Esophagus muscularis mucosa (tissue), 4 donors: ENCODE measurements at regions not wholly inside any gene's neighbourhood (a gene's known extent, or its start where the extent isn't known, plus 50 kb on each side); places are given as distances from the start of the nearest gene placed in this dataset.
"Not testable (repeated sequence)": the region's sequence is repeated elsewhere in the genome, so short reads cannot be mapped to it uniquely, and the experiment has no call there.

ENCODE experiments used
- DNase-seq: peaks from one replicate; pipeline ENCODE4 v3.0.0-alpha.2; 2017; ENCODE audit errors: extremely low spot score
- H3K27ac ChIP-seq, 4 donors: fragments of 200-600 bp; sonication (generic); replicated peaks in 1 of 4; 1 replicate in 3 of 4; 2 replicates in 1 of 4; pipeline ENCODE4 v1.5.1; 2016 to 2019; ENCODE audit warnings: mild to moderate bottlenecking in 1 of 4
- H3K27me3 ChIP-seq, 4 donors: fragments of 200-600 bp; sonication (generic); one replicate each; pipeline versions ENCODE4 v1.5.1 to v1.6.0; 2016 to 2019
- H3K36me3 ChIP-seq, 4 donors: fragments of 200-600 bp; sonication (generic); one replicate each; pipeline ENCODE4 v1.5.1; 2016 to 2019
- H3K4me1 ChIP-seq, 4 donors: fragments of 200-600 bp; sonication (generic); one replicate each; pipeline ENCODE4 v1.5.1; 2016 to 2019
- H3K4me3 ChIP-seq, 4 donors: fragments of 200-600 bp; sonication (generic); 1 replicate in 2 of 4; 2 replicates in 2 of 4; pipeline ENCODE4 v1.5.1; 2016 to 2019; ENCODE audit warnings: mild to moderate bottlenecking in 4 of 4, moderate library complexity in 1 of 4
- H3K9me3 ChIP-seq, 4 donors: fragments of 200-600 bp; sonication (generic); 1 replicate in 3 of 4; 2 replicates in 1 of 4; pipeline ENCODE4 v1.5.1; 2016 to 2019
- EP300 ChIP-seq: sonication (generic); formaldehyde crosslinking; IDR thresholded peaks from one replicate; pipeline ENCODE4 v1.6.1; 2017; ENCODE audit warnings: antibody characterized with exemption
- POLR2A ChIP-seq: fragments of 450-650 bp; IDR thresholded peaks from one replicate; pipeline ENCODE4 v1.6.1; 2017; ENCODE audit warnings: antibody characterized with exemption, moderate library complexity, mild to moderate bottlenecking, low read depth
- POLR2AphosphoS5 ChIP-seq, 2 donors: sonication (generic); formaldehyde crosslinking; IDR thresholded peaks; one replicate each; pipeline ENCODE4 v1.6.1; 2017; ENCODE audit warnings: antibody characterized with exemption in 2 of 2
- WGBS: methylation state at CpG from one replicate; pipeline ENCODE4 v1.1.5; 2018; 5-methylcytosine and 5-hydroxymethylcytosine counted together
- intact Hi-C: fragments of 100-400 bp; cut with DNase I; formaldehyde crosslinking; loops from one replicate; pipeline ENCODE4 v1.15.1; 2023
- TF ChIP-seq, protein P1 (sequence below), 3 experiments: fragments of 200-600 bp in 2 of 3; fragments of 450-650 bp in 1 of 3; sonication (generic) in 2 of 3; IDR thresholded peaks; one replicate each; pipeline ENCODE4 v1.5.1; 2017 to 2019; ENCODE audit warnings: antibody characterized with exemption in 3 of 3, mild to moderate bottlenecking in 2 of 3, moderate library complexity in 1 of 3

DNA sequence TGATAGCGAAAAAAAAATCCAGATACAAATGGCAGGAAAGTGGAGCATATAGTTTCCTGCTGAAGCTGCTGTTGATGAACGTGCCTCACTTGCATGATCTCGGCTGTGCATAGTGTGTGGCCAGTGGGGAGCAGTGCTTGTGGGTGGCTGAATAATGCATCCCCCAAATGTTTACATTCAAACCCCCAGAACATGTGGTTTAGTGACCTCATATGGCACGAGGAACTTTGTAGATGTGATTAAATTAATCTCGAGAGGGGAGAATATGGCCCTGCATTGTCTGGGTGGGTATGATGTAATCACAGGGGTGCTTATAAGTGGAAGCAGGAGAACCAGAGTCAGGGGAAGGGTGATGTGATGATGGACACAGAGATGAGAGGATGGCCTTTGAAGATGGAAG is 425.0 kb downstream of the TMEM121 start:
- H3K4me1 ChIP-seq, result no peaks in the 10 kb centered on the region
- 63% methylated on average over 5 of the region's 5 CpGs for WGBS
- intact Hi-C loops, result no loop called here
- TF ChIP-seq EP300 (no peak), POLR2A (no peak), POLR2AphosphoS5 (IDR thresholded peaks at IDR 0.05) (no peak)
- TF ChIP-seq, protein P1, sequence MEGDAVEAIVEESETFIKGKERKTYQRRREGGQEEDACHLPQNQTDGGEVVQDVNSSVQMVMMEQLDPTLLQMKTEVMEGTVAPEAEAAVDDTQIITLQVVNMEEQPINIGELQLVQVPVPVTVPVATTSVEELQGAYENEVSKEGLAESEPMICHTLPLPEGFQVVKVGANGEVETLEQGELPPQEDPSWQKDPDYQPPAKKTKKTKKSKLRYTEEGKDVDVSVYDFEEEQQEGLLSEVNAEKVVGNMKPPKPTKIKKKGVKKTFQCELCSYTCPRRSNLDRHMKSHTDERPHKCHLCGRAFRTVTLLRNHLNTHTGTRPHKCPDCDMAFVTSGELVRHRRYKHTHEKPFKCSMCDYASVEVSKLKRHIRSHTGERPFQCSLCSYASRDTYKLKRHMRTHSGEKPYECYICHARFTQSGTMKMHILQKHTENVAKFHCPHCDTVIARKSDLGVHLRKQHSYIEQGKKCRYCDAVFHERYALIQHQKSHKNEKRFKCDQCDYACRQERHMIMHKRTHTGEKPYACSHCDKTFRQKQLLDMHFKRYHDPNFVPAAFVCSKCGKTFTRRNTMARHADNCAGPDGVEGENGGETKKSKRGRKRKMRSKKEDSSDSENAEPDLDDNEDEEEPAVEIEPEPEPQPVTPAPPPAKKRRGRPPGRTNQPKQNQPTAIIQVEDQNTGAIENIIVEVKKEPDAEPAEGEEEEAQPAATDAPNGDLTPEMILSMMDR (IDR thresholded peaks at IDR 0.05), result no peak
- no peaks in the 10 kb centered on the region for H3K9me3 ChIP-seq
- no peak overlapping the region for H3K4me3 ChIP-seq
- DNase-seq, result peak; percentile 62
- H3K27me3 ChIP-seq, result peaks cover 0 to 10% (median 0%) of the 10 kb centered on the region in 4 donors
- H3K27ac ChIP-seq, result no peak overlapping the region
- no peaks in the 10 kb centered on the region for H3K36me3 ChIP-seq

DNA sequence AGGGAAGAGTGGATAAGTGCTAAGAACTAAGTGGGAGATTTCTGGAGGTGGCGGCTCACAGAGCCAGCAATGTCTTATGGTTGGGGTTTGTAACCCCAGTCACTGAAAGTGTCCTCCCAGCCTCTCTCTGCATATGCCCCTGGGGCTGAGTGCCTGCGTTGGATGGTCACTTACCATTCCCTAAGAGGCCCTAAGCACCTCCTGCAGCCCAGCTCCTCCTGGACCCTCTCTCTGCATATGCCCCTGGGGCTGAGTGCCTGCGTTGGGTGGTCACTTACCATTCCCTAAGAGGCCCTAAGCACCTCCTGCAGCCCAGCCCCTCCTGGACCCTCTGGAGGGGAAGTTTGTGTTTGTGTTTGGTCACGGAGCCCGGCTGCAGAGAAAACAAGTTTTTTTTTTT is 425.8 kb downstream of the TMEM121 start:
- TF ChIP-seq, protein P1 (IDR thresholded peaks at IDR 0.05), result no peak
- no peak for TF ChIP-seq POLR2AphosphoS5 (IDR thresholded peaks at IDR 0.05)
- no peak for TF ChIP-seq EP300
- no peak for TF ChIP-seq POLR2A
- H3K4me1 ChIP-seq, result no peaks in the 10 kb centered on the region

DNA sequence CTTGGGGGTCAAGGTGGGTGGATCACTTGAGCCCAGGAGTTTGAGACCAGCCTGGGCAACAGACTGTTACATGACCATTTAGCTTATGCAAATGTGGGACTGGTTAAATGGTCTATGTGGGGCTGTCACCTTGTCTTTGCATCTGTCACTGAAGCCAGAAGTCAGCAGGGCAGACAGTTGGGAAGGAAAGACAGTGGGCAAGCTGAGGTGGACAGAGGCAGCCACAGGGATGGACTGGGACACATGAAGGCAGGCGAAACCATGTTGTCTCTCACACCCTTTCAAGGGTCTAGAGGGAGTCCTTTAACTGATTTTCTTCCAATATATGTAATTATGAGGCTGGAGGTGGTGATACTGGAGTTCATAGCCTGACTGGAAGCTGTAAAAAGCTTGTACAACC is 426.4 kb downstream of the TMEM121 start:
- 50% methylated on average over 1 of the region's 1 CpG for WGBS
- Histone ChIP-seq H3K36me3 (no peaks in the 10 kb centered on the region), H3K4me3 (no peak overlapping the region), H3K9me3 (peaks cover 0 to 5% (median 4%) of the 10 kb centered on the region in 4 donors), H3K27me3 (peaks cover 0 to 10% (median 0%) of the 10 kb centered on the region in 4 donors), H3K4me1 (no peaks in the 10 kb centered on the region), H3K27ac (no peak overlapping the region)
- peak; percentile 57 for DNase-seq
- TF ChIP-seq, protein P1 (IDR thresholded peaks at IDR 0.05), result no peak
- TF ChIP-seq POLR2AphosphoS5 (IDR thresholded peaks at IDR 0.05), result no peak
- no peak for TF ChIP-seq EP300
- TF ChIP-seq POLR2A, result no peak
- intact Hi-C loops, result no loop called here

More for the DNA sequence above, 425.8 kb downstream of the TMEM121 start:
- Histone ChIP-seq H3K27ac (no peak overlapping the region), H3K27me3 (peaks cover 0 to 10% (median 0%) of the 10 kb centered on the region in 4 donors), H3K36me3 (no peaks in the 10 kb centered on the region), H3K9me3 (peaks cover 0 to 2% (median under 1%) of the 10 kb centered on the region in 4 donors), H3K4me3 (no peak overlapping the region)
- intact Hi-C loops, result no loop called here
- 82% methylated on average over 5 of the region's 5 CpGs for WGBS
- DNase-seq, result peak; percentile 86

DNA sequence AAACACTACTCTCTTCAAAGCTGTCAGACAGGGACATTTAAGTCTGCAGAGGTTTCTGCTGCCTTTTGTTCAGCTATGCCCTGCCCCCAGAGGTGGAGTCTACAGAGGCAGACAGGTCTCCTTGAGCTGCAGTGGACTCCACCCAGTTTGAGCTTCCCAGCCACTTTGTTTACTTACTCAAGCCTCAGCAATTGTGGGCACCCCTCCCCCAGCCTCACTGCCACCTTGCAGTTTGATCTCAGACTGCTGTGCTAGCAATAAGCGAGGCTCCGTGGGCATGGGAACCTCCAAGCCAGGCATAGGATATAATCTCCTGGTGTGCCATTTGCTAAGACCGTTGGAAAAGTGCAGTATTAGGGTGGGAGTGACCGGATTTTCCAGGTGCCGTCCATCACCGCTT is 435.2 kb downstream of the TMEM121 start:
- intact Hi-C loops, H3K27ac ChIP-seq: not testable (repeated sequence)

DNA sequence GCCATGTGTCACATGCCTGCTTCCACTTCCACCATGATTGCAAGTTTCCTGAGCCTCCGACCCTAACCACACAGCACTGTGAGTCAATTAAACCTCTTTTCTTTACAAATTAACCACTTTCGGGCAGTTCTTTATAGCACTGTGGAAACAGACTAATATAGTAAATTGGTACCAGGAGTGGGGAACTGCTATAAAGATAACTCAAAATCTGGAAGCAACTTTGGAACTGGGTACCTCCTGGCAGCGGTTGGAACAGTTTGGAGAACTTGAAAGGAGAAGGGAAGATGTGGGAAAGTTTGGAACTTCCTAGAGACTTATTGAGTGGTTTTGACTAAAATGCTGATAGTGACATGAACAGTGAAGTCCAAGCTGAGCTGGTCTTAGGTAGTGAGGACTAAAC is 436.1 kb downstream of the TMEM121 start:
- no peak for DNase-seq
- 79% methylated on average over 3 of the region's 3 CpGs for WGBS
- no peak for TF ChIP-seq EP300
- Histone ChIP-seq H3K27me3 (peaks cover 0 to 22% (median 0%) of the 10 kb centered on the region in 4 donors), H3K27ac (no peak overlapping the region), H3K36me3 (no peaks in the 10 kb centered on the region), H3K4me1 (no peaks in the 10 kb centered on the region), H3K9me3 (peaks cover 0 to 14% (median 12%) of the 10 kb centered on the region in 4 donors), H3K4me3 (no peak overlapping the region)
- intact Hi-C loops, result no loop called here

More for the DNA sequence above, 435.2 kb downstream of the TMEM121 start:
- DNase-seq, H3K4me3 ChIP-seq, H3K4me1 ChIP-seq, H3K36me3 ChIP-seq: not testable (repeated sequence)
- WGBS, result 78% methylated on average over 6 of the region's 6 CpGs
- peaks cover 0 to 22% (median 0%) of the 10 kb centered on the region in 4 donors for H3K27me3 ChIP-seq
- H3K9me3 ChIP-seq, result peaks cover 0 to 18% (median 15%) of the 10 kb centered on the region in 4 donors

DNA sequence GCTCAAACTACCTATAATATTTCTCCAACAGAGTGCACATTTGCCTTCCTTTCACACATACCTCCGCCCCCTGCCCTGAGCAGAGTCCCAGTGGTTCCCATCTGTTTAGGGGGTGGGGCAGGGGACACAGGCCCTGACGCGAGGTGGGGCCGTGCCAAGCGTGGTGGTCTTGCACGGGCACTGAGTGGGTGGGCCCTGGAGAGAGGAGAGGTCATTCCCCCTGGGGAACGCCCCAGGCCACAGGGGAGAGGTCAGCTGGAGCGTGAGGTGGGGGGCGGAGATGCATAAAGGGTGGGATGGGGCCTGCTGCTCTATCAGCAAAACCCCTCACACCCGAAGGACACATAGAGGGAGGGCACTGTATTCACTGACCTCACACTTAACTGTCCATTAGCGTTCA is 441.9 kb downstream of the TMEM121 start:
- DNase-seq, result no peak
- WGBS, result 88% methylated on average over 5 of the region's 11 CpGs
- TF ChIP-seq EP300 (no peak), POLR2A (no peak), POLR2AphosphoS5 (IDR thresholded peaks at IDR 0.05) (no peak)
- TF ChIP-seq, protein P1 (IDR thresholded peaks at IDR 0.05), result no peak
- peaks cover 0 to 8% (median 0%) of the 10 kb centered on the region in 4 donors for H3K27me3 ChIP-seq
- no peak overlapping the region for H3K27ac ChIP-seq
- H3K9me3 ChIP-seq, result no peaks in the 10 kb centered on the region
- H3K4me1 ChIP-seq, result no peaks in the 10 kb centered on the region
- H3K4me3 ChIP-seq, result no peak overlapping the region
- H3K36me3 ChIP-seq, result no peaks in the 10 kb centered on the region
- intact Hi-C loops, result no loop called here

DNA sequence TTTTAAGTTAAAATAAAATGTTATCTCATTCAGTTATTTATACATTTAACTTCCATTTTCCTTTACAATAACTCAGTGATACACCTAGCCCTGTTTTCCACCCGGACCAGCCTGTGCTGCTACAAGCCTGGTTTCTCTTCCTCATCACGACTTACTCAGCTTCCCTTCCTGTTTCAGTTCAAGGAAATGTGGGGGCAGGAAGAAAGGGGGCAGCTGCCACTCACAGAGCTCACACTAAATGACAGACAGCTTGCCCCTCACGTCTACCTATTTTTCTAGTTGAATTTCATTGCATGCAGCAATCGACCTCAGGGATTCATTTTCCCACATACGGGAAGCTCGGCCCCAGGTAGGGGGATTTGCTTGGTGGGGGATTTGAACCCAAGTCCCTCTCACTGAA is 442.6 kb downstream of the TMEM121 start:
- H3K9me3 ChIP-seq, H3K4me1 ChIP-seq, intact Hi-C loops, H3K4me3 ChIP-seq, H3K36me3 ChIP-seq, H3K27ac ChIP-seq, DNase-seq: not testable (repeated sequence)
- WGBS, result 47% methylated on average over 5 of the region's 6 CpGs
- H3K27me3 ChIP-seq, result peaks cover 0 to 16% (median 0%) of the 10 kb centered on the region in 4 donors

DNA sequence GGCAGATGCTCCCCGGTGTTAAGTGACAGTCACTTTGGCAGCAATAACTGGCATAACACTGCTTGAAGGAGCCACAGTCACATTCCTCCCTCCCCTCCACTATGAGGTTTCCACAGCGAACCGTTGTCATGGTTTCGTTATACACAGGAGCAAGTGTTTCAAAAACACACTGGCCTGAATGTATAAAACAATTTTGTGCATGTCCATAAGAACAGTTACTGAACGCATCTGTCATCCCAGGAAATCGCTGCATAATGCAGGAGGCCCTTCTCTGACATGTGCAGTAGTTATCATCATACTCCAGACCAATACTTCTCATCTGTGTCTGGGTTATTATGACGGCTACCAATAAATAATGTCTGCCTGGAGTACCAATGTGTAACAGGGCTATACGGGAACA is 444.4 kb downstream of the TMEM121 start:
- H3K9me3 ChIP-seq, H3K36me3 ChIP-seq, H3K27ac ChIP-seq, intact Hi-C loops, H3K4me3 ChIP-seq, DNase-seq, H3K4me1 ChIP-seq: not testable (repeated sequence)
- WGBS, result 77% methylated on average over 6 of the region's 8 CpGs
- H3K27me3 ChIP-seq, result peaks cover 0 to 23% (median 0%) of the 10 kb centered on the region in 4 donors
